ENCODE measurements at regions not wholly inside any gene's neighbourhood (a gene's known extent, or its start where the extent isn't known, plus 50 kb on each side); places are given as distances from the start of the nearest gene placed in this dataset.

- TF ChIP-seq E2F5 (CRISPR knock-in tag; IDR thresholded peaks at IDR 0.05), result no peak
Measured at GRCh38 chr5:20347334-20347733, 359.3 kb upstream of the CDH18 start (continued).

- no peak for TF ChIP-seq ZNF512 (CRISPR knock-in tag; IDR thresholded peaks at IDR 0.05; ENCODE audit: borderline replicate concordance)
- TF ChIP-seq ZSCAN18 (CRISPR knock-in tag; IDR thresholded peaks at IDR 0.05), result no peak
- no peak for TF ChIP-seq ATF1 (CRISPR knock-in tag; IDR thresholded peaks at IDR 0.05)
- no peak for TF ChIP-seq MXD4 (CRISPR knock-in tag; IDR thresholded peaks at IDR 0.05; ENCODE audit: borderline replicate concordance)
- TF ChIP-seq PRRX2 (CRISPR knock-in tag; IDR thresholded peaks at IDR 0.05), result no peak
- no peak for TF ChIP-seq FOXK1 (CRISPR knock-in tag; IDR thresholded peaks at IDR 0.05)
- TF ChIP-seq NFE2L1 (CRISPR knock-in tag; IDR thresholded peaks at IDR 0.05), result no peak
- no peak for TF ChIP-seq ZNF232 (CRISPR knock-in tag; IDR thresholded peaks at IDR 0.05)
- TF ChIP-seq FOXP1 (CRISPR knock-in tag; IDR thresholded peaks at IDR 0.05; ENCODE audit: borderline replicate concordance), result no peak
- no peak for TF ChIP-seq GTF2I (CRISPR knock-in tag; conservative IDR thresholded peaks at IDR 0.05)
- no peak for TF ChIP-seq TEAD4 (CRISPR knock-in tag; IDR thresholded peaks at IDR 0.05)
- TF ChIP-seq PREB (CRISPR knock-in tag; IDR thresholded peaks at IDR 0.05; ENCODE audit: borderline replicate concordance), result no peak
- Mint-ChIP-seq H3K36me3 (peaks cover 11% of the 10 kb centered on the region), H3K9me3 (peaks cover 50% of the 10 kb centered on the region), H3K4me1 (no peaks in the 10 kb centered on the region), H3K27ac (no peak overlapping the region), H3K4me3 (no peak overlapping the region), H3K27me3 (ENCODE audit: low read depth) (0 out of 2 replicates have a peak, but pooled peaks cover 3% of the 10 kb centered on the region)
- DNase-seq (ENCODE audit: low spot score) (no peak), ATAC-seq (no peak)
- CTCF ChIA-PET, result interaction anchor here (1.0 kb wide), 1 partner anchor 262 kb away, joined by 3 read pairs; no protein-coding TSS in a partner anchor
- POLR2A ChIA-PET, result no interaction called here
Measured at GRCh38 chr5:20340126-20340525, 352.1 kb upstream of the CDH18 start.

- ATAC-seq, result peak; percentile 38; the same call in 1 of the 2 replicates
- Mint-ChIP-seq H3K27me3 (ENCODE audit: low read depth) (0 out of 2 replicates have a peak, but pooled peaks cover 3% of the 10 kb centered on the region), H3K36me3 (peaks cover 11% of the 10 kb centered on the region), H3K4me1 (peaks cover 5% of the 10 kb centered on the region), H3K27ac (no peak overlapping the region), H3K9me3 (peaks cover 39% of the 10 kb centered on the region), H3K4me3 (no peak overlapping the region)
- DNase-seq (ENCODE audit: low spot score), result peak; percentile 25
- ChIA-PET POLR2A (no interaction called here), CTCF (interaction anchor here (0.5 to 1.2 kb wide), 3 partner anchors 17 to 148 kb away, joined by 3 to 5 read pairs (median 4); no protein-coding TSS in a partner anchor)
- TF ChIP-seq CTCF (IDR thresholded peaks at IDR 0.05) (no peak), SP1 (CRISPR knock-in tag; conservative IDR thresholded peaks at IDR 0.05) (no peak), ZMAT4 (CRISPR knock-in tag; IDR thresholded peaks at IDR 0.05) (no peak), ELF4 (CRISPR knock-in tag; IDR thresholded peaks at IDR 0.05; ENCODE audit: low read depth) (no peak), ZNF121 (CRISPR knock-in tag; IDR thresholded peaks at IDR 0.05) (no peak), TP53 (CRISPR knock-in tag; IDR thresholded peaks at IDR 0.05) (no peak), ZNF396 (CRISPR knock-in tag; IDR thresholded peaks at IDR 0.05; ENCODE audit: borderline replicate concordance) (no peak), ATF3 (CRISPR knock-in tag; conservative IDR thresholded peaks at IDR 0.05) (no peak), CBFB (CRISPR knock-in tag; IDR thresholded peaks at IDR 0.05; ENCODE audit: low read depth) (no peak), ZNF219 (CRISPR knock-in tag; IDR thresholded peaks at IDR 0.05; ENCODE audit: borderline replicate concordance) (no peak), RELA (CRISPR knock-in tag; IDR thresholded peaks at IDR 0.05; ENCODE audit: borderline replicate concordance) (no peak), IRF2 (CRISPR knock-in tag; IDR thresholded peaks at IDR 0.05; ENCODE audit: borderline replicate concordance, low read depth) (no peak)
Measured at GRCh38 chr5:20335978-20336377, 348.0 kb upstream of the CDH18 start.
